ENCODE measurements at regions not wholly inside any gene's neighbourhood (a gene's known extent, or its start where the extent isn't known, plus 50 kb on each side); places are given as distances from the start of the nearest gene placed in this dataset.

DNA sequence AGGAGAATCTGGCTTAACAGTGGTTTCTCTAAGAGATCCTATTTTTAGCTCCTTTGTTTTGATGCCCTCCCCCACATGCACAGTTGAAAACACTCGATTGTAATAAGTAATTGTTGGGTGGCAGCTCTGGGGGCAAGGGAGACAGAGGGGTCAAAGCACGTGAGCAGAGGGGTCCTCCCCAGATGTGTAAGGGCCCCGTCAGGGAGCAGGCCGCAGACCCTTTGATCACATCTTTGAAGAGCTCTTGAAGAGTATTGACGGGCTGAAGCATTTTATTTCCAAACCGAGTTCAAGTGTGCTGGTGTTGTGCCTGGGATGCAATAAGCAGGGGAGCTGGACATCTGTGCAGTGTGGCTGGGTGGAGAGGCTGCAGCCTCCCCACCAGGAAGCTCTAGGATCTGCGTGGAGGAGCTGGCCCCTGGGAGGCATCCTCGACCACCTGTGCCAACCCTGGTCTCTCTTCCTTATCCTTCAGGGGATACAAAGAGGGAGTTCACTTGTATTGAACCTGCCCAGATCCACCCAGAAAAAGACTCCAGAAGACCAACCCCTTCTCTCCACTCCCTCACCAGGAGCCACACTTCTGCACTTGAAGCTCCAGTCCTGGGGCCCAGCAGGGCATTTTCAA, 473.0 kb upstream of the MGMT start:
- Histone ChIP-seq H3K4me3 (ENCODE audit: low read depth, low read length) (no peak overlapping the region), H3K27me3 (ENCODE audit: control insufficient read depth, insufficient read depth, low read length) (no peaks in the 10 kb centered on the region), H3K36me3 (ENCODE audit: control insufficient read depth, insufficient read depth, low read length) (no peaks in the 10 kb centered on the region)
- no peak for DNase-seq (ENCODE audit: low read depth)
- TF ChIP-seq, protein P1, sequence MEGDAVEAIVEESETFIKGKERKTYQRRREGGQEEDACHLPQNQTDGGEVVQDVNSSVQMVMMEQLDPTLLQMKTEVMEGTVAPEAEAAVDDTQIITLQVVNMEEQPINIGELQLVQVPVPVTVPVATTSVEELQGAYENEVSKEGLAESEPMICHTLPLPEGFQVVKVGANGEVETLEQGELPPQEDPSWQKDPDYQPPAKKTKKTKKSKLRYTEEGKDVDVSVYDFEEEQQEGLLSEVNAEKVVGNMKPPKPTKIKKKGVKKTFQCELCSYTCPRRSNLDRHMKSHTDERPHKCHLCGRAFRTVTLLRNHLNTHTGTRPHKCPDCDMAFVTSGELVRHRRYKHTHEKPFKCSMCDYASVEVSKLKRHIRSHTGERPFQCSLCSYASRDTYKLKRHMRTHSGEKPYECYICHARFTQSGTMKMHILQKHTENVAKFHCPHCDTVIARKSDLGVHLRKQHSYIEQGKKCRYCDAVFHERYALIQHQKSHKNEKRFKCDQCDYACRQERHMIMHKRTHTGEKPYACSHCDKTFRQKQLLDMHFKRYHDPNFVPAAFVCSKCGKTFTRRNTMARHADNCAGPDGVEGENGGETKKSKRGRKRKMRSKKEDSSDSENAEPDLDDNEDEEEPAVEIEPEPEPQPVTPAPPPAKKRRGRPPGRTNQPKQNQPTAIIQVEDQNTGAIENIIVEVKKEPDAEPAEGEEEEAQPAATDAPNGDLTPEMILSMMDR (IDR thresholded peaks at IDR 0.05; ENCODE audit: insufficient read depth, low read length, poor library complexity, severe bottlenecking), result no peak

GRCh38 chr10:128994598-128995143, 472.4 kb upstream of the MGMT start:
- H3K27me3 ChIP-seq (ENCODE audit: control insufficient read depth, insufficient read depth, low read length), result no peaks in the 10 kb centered on the region
- no peaks in the 10 kb centered on the region for H3K36me3 ChIP-seq (ENCODE audit: control insufficient read depth, insufficient read depth, low read length)
- no peak overlapping the region for H3K4me3 ChIP-seq (ENCODE audit: low read depth, low read length)
- TF ChIP-seq, protein P1 (IDR thresholded peaks at IDR 0.05; ENCODE audit: insufficient read depth, low read length, poor library complexity, severe bottlenecking), result no peak
- no peak for DNase-seq (ENCODE audit: low read depth)

DNA sequence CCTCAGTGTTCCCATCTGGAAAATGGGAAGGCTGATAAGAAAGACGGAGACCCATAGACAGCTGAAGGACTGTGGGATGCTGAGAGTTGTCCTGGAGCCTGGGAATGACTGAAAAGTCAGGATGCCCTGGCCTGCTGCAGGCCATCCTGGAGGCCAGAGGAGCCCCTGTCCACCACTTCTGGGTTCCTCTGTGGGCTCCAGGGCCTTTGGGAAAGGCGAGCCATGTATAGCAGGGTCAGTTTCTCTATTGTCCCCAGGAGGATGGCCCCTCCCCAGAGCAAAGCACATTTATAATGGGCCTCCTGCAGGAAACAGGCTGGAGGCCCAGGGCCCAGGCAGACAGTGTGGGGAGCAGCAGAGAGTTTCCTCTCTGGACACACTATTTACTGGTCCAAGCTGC, 471.4 kb upstream of the MGMT start:
- TF ChIP-seq, protein P1 (IDR thresholded peaks at IDR 0.05; ENCODE audit: insufficient read depth, low read length, poor library complexity, severe bottlenecking), result no peak
- Histone ChIP-seq H3K4me3 (ENCODE audit: low read depth, low read length) (no peak overlapping the region), H3K36me3 (ENCODE audit: control insufficient read depth, insufficient read depth, low read length) (no peaks in the 10 kb centered on the region), H3K27me3 (ENCODE audit: control insufficient read depth, insufficient read depth, low read length) (no peaks in the 10 kb centered on the region)
- DNase-seq (ENCODE audit: low read depth), result no peak

DNA sequence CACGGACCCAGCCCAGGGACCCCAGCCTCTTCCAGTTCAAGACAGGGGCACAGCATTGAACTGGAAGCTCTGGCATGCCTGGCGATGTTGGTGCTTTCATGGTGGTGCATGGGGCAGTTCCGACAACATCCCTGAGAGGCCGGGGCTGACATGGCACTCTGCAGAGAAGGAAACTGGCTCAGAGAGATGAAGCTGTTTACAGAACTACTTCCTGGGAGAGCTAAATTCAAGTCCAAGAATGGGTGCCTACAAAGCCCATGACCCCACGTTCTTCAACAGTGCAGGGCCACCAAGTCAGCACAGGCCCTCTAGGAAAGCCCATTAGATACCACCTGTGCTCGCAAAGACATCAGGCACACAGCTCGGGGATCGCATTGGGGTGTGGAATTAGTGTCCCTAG, 470.9 kb upstream of the MGMT start:
- DNase-seq (ENCODE audit: low read depth), result no peak
- H3K27me3 ChIP-seq (ENCODE audit: control insufficient read depth, insufficient read depth, low read length), result no peaks in the 10 kb centered on the region
- no peak overlapping the region for H3K4me3 ChIP-seq (ENCODE audit: low read depth, low read length)
- TF ChIP-seq, protein P1 (IDR thresholded peaks at IDR 0.05; ENCODE audit: insufficient read depth, low read length, poor library complexity, severe bottlenecking), result no peak
- H3K36me3 ChIP-seq (ENCODE audit: control insufficient read depth, insufficient read depth, low read length), result no peaks in the 10 kb centered on the region

- Histone ChIP-seq H3K27me3 (ENCODE audit: control insufficient read depth, insufficient read depth, low read length) (no peaks in the 10 kb centered on the region), H3K4me3 (ENCODE audit: low read depth, low read length) (no peak overlapping the region), H3K36me3 (ENCODE audit: control insufficient read depth, insufficient read depth, low read length) (no peaks in the 10 kb centered on the region)
- TF ChIP-seq, protein P1 (IDR thresholded peaks at IDR 0.05; ENCODE audit: insufficient read depth, low read length, poor library complexity, severe bottlenecking), result no peak
- DNase-seq (ENCODE audit: low read depth), result no peak
These were observed 468.8 kb upstream of the MGMT start for GRCh38 chr10:128998101-128998805.

Measured in kidney epithelial cell (primary cell).